HG02571 (cell line): ENCODE measurements at regions not wholly inside any gene's neighbourhood (a gene's known extent, or its start where the extent isn't known, plus 50 kb on each side); places are given as distances from the start of the nearest gene placed in this dataset.

Experiments used
- ATAC-seq: cut with Tn5 transposase; IDR thresholded peaks from one replicate; pipeline ENCODE4 v1.9.1; 2021; ENCODE audit warnings: mild to moderate bottlenecking, moderate library complexity; ENCODE audit not compliant: unreplicated experiment

DNA sequence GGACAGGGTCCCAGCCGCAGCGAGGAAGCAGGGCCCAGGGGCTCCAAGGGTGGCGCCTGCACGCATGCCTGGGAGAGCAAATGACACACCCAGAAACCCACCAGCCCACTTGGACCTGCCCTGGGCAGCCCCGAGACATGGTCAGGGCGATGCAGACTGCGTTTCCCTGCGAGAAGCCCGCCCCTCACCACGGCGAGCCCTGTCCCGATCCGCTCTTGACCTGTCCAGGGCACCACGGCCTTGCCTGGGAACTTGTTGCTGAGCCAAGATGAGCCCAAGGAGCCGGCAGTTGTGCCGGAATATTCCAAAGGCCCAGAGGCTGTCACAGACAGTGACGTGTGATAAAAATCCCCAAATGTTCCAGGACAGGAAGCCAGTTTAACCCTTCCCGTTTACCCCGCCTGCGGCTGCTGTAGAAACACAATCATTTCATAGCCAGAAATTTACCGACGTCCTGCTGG lies 78.1 kb downstream of the SIK1 start:
- ATAC-seq, result no peak

DNA sequence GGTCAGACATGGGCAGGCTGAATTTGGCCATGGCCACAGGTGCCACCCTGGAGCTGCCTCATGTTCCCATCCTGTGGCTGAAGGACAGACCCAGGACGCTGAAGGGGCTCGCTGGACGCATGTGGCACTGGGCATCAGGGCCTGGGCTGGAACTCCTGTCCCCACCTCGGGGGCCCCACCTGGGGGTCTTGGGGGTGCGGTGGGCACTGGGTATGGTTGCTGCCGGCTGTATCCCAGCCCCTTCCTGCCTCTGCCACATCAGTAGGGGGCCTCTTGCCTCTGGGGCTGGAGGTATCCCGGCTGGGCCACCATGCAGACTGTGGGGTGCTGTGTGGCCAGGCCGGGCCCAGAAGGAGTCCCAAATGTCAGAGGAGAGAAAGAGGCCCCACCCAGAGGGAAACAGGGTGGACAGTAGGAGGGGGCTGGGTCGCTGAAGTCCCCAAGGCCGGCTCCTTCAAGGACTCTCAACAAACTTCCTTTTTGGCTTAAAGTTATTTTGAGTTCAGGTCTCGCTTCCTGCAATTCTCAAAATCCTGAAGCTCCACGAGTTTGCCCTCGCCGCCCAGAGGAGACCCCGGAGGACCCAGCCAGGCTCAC lies 78.7 kb downstream of the SIK1 start:
- ATAC-seq, result no peak

DNA sequence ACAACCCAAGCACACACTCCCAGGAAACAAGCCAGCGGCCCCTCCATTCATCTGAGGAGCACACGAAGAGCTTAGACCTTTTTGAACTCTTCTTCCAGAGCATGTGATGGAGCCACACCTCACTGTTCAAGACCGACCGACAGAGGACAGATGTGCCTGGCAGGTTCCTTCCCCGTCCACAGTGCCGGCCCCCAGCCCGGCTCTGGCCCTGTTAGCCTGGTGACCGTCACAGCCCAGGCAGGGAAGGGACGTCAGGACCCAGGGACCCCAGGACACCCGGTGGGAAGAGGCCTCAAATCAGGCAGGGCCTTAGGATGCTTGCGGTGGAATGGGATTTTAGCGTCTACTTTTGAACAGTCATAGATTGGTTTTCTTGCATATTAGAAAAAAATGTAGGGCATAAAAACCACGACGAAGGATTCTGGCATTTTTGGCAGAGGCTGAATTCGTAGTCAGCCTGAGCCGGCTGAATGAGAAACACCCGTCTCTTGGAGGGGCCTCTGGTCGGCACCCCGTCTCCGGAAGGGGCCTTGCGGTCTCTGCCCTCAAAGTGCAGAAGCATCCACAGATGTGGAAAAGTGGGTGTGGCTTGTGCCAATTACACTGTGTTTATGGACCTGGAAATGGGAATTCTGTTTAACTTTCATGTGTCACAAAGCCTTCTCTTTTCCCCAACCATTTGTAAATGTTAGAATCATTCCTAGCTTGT lies 79.3 kb downstream of the SIK1 start:
- no peak for ATAC-seq

DNA sequence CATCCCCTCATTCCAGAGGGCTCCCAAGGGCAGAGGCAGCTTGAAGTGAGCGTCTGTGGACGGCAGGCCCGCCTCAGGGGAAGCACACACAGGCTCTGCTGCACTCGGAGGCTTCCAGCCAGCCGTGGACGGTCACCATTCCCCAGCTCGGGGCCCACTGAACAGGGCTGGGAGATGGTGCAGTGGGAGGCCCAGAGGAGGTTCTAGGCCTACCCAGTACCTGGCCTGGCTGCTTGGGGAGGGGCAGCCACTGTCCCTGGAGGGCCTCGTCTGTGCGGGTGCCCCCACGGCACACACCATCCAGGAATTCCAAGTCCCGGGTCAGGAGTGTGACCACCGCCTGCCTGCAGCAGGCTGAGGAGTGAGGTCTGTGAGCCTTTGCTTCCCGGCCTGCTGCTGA lies 80.4 kb downstream of the SIK1 start:
- ATAC-seq, result no peak

DNA sequence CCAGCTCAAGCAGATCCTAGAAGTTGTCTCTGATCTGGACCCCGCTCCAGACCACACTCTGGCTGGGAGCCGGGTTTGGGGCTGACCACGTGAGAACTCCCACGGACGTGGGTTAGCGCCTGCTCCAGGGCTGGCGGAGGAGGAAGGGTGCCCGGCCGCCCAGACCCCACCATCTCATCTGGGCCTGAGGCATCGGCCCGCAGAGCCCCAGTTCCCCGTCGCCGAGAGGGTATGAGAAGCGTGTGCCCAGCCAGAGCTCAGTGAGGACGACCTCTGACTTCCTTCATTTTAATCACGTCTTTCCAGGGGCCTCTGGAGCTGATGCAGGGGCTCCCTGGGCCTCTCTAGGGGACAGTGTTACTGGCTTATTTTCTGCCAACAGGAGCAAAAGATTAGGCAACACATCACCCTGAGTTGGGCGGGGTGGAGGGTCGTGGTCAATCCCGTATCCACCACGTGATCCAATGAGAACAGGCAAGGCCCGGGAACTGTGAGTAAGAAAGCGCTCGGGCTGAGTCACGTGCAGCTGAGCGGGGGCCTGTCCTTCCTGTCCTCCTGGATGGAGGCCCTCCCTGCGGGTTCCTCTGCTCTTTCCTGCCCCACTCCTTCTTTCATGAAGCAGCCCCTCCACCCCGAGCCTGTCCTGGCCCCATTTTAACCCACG lies 81.1 kb downstream of the SIK1 start:
- no peak for ATAC-seq

DNA sequence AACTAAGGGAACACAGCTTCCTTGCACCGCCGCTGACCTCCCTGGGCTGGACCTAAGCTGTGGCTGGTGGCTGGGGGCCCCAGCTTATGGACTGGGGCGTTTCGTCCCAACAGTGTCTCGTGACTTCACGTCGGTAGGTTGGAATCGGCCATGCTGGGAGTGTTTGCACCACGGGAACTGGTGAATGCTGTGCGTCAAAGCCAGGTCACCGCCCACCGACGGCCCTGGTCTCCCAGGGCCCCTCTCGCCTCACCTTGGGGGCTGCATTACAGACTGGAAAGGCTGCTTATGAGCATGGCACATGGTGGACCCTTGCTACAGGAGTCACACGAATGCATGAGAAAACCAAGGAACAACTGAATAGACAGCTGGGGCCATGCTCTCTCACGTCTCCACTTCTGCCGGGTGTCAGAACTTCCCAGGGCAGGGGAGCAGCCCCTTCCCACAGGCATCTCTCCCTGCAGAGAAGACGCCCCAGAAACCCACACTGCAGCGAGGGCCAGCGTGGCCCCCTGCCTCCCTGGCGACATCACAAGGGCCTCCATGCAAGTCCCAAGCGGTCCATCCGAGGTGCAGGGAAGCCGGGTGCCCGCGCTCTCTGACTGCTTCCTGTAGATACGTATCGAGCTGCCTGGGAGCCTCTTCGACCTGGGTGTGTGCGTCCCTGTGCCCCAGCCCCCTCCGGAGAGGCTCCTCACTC lies 81.7 kb downstream of the SIK1 start:
- no peak for ATAC-seq

DNA sequence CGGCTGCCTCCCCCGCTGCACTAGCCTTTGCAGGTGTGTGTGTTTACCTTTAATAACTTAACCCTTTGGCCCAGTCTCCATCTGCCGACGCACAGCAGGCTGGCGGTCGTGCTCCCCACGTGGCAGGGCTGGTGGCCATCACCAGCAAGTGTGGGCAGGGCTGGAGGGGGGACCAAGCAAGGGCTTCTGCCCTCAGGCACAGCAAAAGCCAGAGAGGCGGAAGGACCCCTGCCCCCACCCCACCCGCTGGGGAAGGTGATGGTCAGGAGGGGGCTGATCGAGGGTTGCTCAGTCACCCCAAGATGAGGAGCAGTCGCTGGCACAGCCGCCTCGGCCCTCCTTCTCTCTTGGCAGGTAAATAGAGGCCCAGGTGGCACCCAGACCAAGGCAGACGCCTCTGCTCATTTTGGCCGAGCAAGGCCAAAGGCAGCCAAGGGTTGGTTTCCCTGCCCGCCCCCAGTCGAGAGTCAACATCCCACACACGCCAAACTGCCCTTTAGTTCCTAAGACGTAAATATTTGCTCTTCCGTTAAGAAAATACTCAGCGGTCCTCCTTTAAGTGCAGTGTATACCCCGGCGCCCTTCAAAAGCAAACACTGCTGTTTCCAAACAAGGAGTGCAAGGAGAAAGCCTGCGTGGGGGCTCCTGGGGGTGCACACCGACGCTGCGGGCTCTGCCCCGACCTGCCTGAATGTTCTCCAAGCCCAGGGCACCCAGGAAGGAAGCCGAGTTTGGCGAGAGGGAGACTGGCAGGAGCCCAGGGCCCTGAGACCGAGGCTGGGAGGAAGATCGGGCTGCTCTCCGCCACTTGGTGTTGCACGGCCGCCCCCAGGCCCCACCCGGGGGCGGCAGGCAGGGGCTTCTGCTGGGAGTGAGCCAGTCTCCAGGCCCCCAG lies 82.7 kb downstream of the SIK1 start:
- no peak for ATAC-seq

DNA sequence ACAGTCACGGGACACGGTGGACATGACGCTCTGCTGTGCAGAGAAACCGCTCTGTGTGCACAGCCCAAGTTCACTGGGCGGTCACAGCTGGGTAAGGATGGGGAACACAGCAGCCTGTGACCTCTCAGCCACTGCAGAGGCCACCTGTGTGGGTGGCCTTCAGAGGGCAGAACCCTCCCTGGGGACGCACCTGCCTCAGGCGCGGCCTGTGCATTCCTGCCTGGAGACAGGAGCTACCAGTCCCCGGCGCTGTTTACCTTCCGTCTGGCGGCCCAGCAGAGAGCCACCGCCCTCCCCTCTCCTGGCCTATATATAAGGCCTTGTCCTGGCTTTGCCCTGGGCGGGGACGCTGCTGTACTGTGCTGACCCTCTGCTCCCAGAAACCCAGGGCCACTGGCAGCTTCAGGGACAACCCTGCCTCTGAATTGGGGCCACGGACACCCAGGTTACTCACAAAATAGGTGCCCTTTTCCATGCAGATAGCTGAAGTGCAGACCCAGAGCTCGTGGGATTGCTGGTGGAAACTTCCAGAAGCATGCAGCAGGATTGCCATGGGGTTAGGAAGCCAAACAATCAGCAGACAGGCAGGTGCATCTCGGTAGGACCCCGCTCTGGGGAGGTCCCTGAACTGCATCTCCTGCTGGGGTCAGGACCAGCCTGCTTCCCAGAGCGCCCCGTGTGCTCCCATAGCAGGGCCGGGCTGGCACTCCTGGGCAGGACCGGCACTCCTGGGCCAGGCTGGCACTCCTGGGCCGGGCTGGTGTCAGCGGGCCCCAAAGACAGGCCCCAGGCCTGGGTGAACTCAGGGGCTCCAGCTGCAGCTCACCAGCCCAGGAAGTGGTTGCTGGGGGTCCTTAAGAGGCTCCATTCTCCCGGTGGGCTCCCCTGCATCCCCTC lies 83.6 kb downstream of the SIK1 start:
- ATAC-seq, result no peak

DNA sequence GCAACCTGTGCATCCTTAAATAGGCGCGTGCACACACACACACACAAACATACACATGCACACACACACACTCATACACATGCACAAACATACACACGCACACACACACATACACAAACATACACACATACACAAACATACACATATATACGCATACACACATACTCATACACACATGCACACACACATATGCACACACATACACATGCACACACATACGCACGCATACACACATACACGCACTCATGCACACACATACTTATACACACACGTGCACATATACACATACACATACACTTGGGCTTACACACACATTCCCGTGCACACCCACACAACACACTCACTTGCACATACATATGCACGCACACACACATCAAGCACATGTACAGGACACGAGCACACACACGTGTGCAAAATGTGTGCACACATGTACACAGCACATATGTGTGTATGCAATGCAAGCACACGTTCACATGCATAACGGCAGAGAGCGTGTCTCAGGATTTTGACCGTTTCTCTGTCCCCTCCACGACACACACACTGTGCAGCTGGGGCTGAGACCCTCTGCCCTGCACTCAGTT lies 84.5 kb downstream of the SIK1 start:
- no peak for ATAC-seq

DNA sequence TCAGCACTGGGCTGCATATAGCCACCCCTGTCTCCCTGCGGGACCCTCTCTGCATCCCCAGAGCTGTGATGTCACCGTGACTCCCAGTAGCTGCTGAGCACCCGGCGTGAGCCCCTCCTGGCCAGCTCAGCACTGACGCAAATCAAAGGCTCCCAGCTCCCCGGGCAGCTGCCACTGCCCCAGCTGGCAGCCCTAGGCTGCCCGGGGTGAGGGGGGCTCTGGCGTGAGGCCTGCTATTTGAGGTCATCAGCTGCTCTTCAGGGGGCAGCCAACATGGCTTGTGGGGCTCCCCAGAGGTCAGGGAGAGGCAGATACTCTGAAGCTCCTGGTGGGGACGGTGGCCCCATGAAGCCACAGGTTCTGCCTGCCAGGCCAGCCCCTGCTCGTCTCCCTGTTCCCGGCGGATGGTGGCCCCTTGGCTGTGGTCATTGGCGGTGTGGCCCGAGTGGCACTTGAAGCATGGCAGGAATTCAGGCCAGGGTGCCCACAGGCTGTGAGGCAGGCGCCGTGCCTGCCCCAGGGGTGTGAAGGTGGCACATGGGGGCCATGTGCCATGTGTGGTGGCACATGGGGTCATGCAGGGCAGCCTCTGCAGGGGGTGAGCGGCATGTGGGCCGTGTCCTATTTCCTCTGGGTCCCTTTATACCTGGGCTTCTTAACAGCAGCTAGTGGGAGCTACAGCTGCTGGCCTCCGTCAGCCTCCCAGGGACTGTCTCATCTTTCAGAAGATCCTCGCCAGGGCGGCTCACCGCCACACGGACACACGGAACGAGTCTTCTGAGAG lies 85.4 kb downstream of the SIK1 start:
- no peak for ATAC-seq

DNA sequence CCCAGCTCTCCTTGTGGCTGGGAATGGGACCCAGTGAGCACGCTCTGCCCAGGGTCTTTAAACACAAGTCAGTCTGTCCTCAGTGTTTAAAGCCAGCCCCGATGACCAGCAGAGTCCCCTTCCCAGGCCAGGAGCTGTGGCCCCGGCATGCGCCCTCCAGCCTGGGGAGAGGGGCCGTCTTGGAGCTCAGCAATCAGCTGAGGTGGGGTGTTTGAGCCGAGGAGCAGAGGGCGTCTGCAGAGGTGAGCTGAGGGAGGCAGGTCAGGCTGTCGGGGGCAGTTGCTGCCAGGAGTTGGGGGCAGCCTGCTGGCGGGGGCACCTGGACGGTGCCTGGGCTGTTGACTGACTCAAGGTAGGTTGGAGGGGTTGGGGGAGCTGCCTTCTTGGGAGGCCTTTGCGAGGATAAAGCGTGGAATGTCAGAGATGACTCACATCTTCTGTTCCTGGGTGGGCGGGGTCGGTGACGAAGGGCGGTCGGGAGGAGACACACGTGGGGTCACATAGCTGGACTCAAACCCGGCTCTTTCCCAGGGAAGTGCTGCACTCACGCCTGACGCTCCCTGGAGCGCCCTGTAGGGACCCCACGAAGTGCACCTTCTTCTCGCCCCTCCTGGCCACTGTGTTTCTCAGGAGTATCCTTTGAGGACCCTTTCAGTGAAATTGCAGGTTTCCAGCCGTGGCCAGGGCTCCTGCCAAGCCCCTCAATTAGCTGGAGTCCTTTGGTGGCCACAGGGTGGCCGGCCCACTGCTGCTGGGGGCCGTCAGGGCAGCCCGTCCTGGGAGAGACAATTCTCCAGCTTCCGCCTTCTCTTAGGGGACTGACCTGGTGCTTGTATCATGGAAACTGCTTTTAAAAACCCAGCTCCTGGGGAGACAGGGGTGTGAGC lies 86.2 kb downstream of the SIK1 start:
- no peak for ATAC-seq

DNA sequence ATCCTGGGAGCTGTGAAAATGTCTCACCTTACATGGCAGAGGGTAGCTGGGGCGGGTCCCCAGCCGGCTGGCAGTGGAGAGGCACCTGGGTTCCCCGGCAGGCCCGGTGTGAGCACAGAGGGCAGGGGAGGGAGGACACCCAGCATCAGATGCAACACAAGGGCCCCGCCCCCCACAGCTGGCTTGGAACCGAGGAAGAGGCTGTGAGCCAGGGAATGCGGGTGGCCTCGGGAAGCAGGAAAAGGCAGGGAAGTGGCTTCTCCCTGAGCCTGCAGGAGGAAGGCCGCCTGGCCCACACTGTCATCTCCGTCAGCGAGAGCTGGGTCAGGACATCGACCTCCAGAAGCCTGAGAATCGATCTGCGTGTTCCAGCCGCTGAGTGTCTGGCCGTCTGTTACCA lies 87.3 kb downstream of the SIK1 start:
- no peak for ATAC-seq

DNA sequence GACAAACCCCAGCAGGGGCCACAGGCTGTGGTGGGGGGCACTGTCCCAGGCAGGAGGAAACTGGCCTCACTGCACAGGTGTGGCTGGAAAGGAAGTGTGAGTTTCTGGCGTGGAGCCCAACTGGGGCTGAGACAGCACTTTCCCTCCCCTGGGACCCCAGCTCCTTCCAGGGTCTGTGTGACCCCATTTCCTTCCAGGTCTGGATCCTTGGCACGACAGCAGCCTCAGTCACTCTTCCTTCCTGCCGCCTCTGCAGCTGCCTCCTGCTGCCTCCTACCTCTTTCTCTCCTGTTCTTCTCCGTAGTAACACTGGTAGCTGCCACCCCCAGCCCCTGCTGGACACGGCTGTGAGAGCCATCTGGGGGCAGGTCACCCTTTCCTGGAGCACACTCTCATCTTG lies 88.0 kb downstream of the SIK1 start:
- ATAC-seq, result no peak

DNA sequence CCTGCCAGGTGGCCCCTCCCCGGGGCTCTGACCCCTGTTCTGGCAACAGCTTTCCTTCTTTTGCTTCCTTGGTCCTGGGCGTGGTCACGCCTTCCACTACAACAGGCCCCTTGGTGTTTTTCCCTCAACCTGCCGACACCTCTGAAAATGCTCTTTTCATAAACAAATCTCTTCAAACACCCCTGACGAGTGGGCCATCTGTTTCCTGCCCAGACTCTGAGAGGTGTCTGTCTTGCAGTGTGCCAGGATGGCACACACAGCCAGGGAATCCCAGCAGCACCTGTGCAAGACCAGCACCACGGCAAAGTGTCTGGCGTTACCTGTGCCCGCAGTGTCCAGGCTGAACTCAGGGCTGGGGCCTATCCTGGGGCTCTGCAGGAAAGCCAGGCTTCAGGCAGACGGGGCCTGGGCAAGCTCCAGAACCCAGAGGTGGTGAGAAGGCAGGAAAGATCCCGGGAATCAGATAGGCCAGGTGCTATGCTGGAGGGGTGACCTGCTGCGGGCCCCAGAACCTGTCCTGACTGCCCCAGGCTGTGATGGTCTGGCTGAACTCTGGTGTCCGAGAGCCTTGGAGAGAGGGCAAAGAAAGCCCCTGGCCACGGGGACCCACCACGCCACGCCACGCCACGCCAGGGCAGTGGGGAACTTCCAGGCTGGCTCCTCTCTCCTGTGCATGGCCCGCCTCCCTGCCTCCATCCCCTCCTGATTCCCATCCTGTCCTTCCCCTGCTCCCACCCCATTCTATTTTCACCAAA lies 88.9 kb downstream of the SIK1 start:
- no peak for ATAC-seq

DNA sequence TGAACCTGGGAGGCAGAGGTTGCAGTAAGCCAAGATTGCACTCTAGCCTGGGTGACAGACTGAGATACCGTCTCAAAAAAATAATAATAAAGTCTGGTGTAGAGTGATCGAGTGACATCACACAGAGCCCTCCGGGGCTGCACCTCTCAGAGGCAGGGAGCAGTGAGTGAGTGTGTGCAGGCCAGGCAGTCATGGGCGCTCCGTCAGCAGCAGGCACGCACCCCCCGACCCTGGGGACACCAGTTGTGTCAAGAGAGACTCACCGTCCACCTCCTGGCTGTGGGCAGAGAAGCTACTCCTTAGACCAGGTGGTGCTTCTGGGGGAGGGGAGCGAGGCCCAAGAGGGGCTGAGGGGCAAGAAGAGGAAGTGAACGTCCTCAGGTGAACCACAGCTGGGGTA lies 91.8 kb downstream of the SIK1 start:
- ATAC-seq, result no peak

DNA sequence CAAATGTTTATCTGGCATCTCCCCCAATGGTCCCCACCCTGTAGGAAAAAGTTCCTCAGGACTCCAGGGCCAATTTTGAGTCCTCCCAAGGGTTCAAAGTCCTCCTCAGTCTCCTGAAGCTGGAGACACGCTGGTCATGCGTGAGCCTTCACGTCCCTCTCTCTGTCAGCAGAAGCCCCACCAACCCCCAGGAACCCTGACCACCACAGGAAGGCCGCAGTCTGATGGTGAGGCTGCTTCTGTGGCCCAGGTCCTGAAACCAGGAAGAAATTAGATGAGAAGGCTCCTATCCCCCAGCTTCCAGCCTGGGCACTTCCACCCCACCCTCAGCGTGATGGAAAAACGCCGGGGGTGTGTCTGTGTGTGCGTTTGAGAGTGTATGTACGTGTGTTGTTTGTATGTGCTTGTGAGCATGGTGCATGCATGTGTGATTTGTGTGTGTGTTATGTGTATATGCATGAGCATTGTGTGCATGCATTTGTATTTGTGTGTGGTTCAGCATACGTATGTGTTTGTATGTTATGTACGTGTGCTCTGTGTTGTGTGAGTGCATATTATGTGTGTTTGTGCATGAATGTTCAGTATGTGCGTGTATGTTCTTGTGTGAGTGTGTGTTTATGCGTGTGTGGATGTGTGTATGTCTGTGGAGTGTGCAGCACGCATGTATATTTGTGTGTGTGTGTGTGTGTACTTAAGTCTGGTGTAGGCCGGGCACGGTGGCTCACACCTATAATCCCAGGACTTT lies 92.5 kb downstream of the SIK1 start:
- ATAC-seq, result no peak
